OCI-LY3 (cell line): ENCODE measurements at regions not wholly inside any gene's neighbourhood (a gene's known extent, or its start where the extent isn't known, plus 50 kb on each side); places are given as distances from the start of the nearest gene placed in this dataset.

Experiments used
- H2AFZ ChIP-seq: fragments of 200-600, 300-600 bp; shearing (Covaris generic); 2 replicates; pipeline ENCODE4 v1.6.0; 2014; ENCODE audit warnings: antibody characterized with exemption, low read depth, low read length
- H3K27ac ChIP-seq: fragments of 200-600, 300-600 bp; sonication (generic); 2 replicates; pipeline ENCODE4 v1.5.1; 2014; ENCODE audit warnings: mild to moderate bottlenecking, low read length, moderate library complexity, mixed read lengths
- H3K27me3 ChIP-seq: fragments of 200-600, 300-600 bp; sonication (generic); 2 replicates; pipeline ENCODE4 v1.6.1; 2014; ENCODE audit warnings: low read depth, low read length, mixed read lengths
- H3K36me3 ChIP-seq: fragments of 200-600, 300-600 bp; sonication (generic); replicated peaks from 2 replicates; pipeline ENCODE3; 2014; ENCODE audit warnings: low read depth, low read length, mixed read lengths
- H3K4me1 ChIP-seq: fragments of 300-600, 200-600 bp; sonication (generic); 2 replicates; pipeline ENCODE4 v1.6.1; 2014; ENCODE audit warnings: low read length, mixed read lengths
- H3K4me2 ChIP-seq: fragments of 200-600, 300-600 bp; sonication (generic); 2 replicates; pipeline ENCODE4 v1.6.1; 2014; ENCODE audit warnings: low read length, mixed read lengths
- H3K4me3 ChIP-seq: fragments of 300-600, 200-600 bp; sonication (generic); 2 replicates; pipeline ENCODE4 v1.5.1; 2014; ENCODE audit warnings: antibody characterized with exemption, mild to moderate bottlenecking, low read length, moderate library complexity
- H3K79me2 ChIP-seq: fragments of 300-600, 200-600 bp; shearing (Covaris generic); 2 replicates; pipeline ENCODE4 v1.6.1; 2014; ENCODE audit warnings: mild to moderate bottlenecking, low read length, mixed read lengths
- H3K9ac ChIP-seq: fragments of 300-600, 200-600 bp; shearing (Covaris generic); 2 replicates; pipeline ENCODE4 v1.6.0; 2014; ENCODE audit warnings: mild to moderate bottlenecking, low read length, moderate library complexity
- H3K9me3 ChIP-seq: fragments of 200-600, 300-600 bp; shearing (Covaris generic); 2 replicates; pipeline ENCODE4 v1.6.1; 2014; ENCODE audit warnings: low read length, mixed read lengths; ENCODE audit not compliant: insufficient read depth
- H4K20me1 ChIP-seq: fragments of 200-600, 300-600 bp; sonication (generic); 2 replicates; pipeline ENCODE4 v1.6.1; 2016; ENCODE audit warnings: low read length, mixed read lengths; ENCODE audit not compliant: insufficient read depth
- EZH2phosphoT487 ChIP-seq: fragments of 200-600 bp; shearing (Covaris generic); IDR thresholded peaks from 2 replicates; pipeline ENCODE4 v1.6.1; 2018; ENCODE audit warnings: antibody characterized with exemption, mixed run types, low read depth
- TF ChIP-seq, protein P1 (sequence below): fragments of 200-600, 300-600 bp; sonication (generic); IDR thresholded peaks from 2 replicates; pipeline ENCODE4 v1.5.1; 2014; ENCODE audit warnings: antibody characterized with exemption, low read length, low read depth

DNA sequence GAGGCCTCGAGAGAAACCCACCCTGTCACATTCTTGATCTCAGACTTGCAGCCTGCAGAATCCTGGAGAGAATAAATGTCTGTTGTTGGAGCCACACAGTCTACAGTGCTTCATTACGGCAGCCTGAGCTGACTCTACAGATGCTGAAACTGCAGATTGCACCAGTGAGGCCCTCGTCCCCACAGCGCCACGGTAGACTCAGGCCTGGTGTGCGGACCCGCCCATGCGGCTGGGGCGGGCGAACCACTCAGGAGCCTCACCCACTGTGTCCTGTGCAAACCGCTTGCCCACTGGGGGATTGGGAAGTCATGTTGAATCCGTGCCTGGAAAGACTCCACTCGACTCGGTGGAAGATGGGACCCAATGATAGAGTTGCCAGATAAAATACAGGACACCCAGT is 125.2 kb upstream of the COPS8 start:
- Histone ChIP-seq H3K4me2 (no peak overlapping the region), H3K9ac (no peak overlapping the region), H3K27me3 (no peaks in the 10 kb centered on the region; the same call in 1 of the 2 replicates), H3K4me3 (no peak overlapping the region), H4K20me1 (no peaks in the 10 kb centered on the region), H3K36me3 (no peaks in the 10 kb centered on the region), H3K4me1 (no peaks in the 10 kb centered on the region), H3K79me2 (no peaks in the 10 kb centered on the region), H2AFZ (no peak overlapping the region), H3K27ac (no peak overlapping the region), H3K9me3 (no peaks in the 10 kb centered on the region)
- no peak for TF ChIP-seq EZH2phosphoT487
- TF ChIP-seq, protein P1, sequence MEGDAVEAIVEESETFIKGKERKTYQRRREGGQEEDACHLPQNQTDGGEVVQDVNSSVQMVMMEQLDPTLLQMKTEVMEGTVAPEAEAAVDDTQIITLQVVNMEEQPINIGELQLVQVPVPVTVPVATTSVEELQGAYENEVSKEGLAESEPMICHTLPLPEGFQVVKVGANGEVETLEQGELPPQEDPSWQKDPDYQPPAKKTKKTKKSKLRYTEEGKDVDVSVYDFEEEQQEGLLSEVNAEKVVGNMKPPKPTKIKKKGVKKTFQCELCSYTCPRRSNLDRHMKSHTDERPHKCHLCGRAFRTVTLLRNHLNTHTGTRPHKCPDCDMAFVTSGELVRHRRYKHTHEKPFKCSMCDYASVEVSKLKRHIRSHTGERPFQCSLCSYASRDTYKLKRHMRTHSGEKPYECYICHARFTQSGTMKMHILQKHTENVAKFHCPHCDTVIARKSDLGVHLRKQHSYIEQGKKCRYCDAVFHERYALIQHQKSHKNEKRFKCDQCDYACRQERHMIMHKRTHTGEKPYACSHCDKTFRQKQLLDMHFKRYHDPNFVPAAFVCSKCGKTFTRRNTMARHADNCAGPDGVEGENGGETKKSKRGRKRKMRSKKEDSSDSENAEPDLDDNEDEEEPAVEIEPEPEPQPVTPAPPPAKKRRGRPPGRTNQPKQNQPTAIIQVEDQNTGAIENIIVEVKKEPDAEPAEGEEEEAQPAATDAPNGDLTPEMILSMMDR, result no peak

- no peaks in the 10 kb centered on the region for H3K36me3 ChIP-seq
- no peak overlapping the region for H2AFZ ChIP-seq
- H3K9ac ChIP-seq, result no peak overlapping the region
- no peak overlapping the region for H3K27ac ChIP-seq
- H3K79me2 ChIP-seq, result no peaks in the 10 kb centered on the region
- no peaks in the 10 kb centered on the region for H3K27me3 ChIP-seq
- no peaks in the 10 kb centered on the region for H4K20me1 ChIP-seq
- no peak overlapping the region for H3K4me2 ChIP-seq
- H3K4me3 ChIP-seq, result no peak overlapping the region
- no peaks in the 10 kb centered on the region for H3K4me1 ChIP-seq
- no peak for TF ChIP-seq EZH2phosphoT487
- TF ChIP-seq, protein P1, result no peak
- H3K9me3 ChIP-seq, result no peaks in the 10 kb centered on the region
Observed at GRCh38 chr2:236962816-236963215, 122.9 kb upstream of the COPS8 start.

- no peak for TF ChIP-seq EZH2phosphoT487
- TF ChIP-seq, protein P1, result no peak
- Histone ChIP-seq H3K9me3 (no peaks in the 10 kb centered on the region), H3K36me3 (no peaks in the 10 kb centered on the region), H3K9ac (no peak overlapping the region), H3K4me2 (no peak overlapping the region), H4K20me1 (no peaks in the 10 kb centered on the region), H3K4me3 (no peak overlapping the region), H2AFZ (no peak overlapping the region), H3K27ac (no peak overlapping the region), H3K79me2 (no peaks in the 10 kb centered on the region), H3K4me1 (no peaks in the 10 kb centered on the region), H3K27me3 (no peaks in the 10 kb centered on the region)
Observed at GRCh38 chr2:236963631-236964182, 122.0 kb upstream of the COPS8 start.

- Histone ChIP-seq H3K27me3 (no peaks in the 10 kb centered on the region), H3K79me2 (no peaks in the 10 kb centered on the region), H3K4me2 (no peak overlapping the region), H3K4me3 (no peak overlapping the region), H3K4me1 (no peaks in the 10 kb centered on the region), H3K27ac (no peak overlapping the region), H3K36me3 (no peaks in the 10 kb centered on the region), H3K9me3 (no peaks in the 10 kb centered on the region), H2AFZ (no peak overlapping the region), H3K9ac (no peak overlapping the region), H4K20me1 (no peaks in the 10 kb centered on the region)
- TF ChIP-seq, protein P1, result no peak
- no peak for TF ChIP-seq EZH2phosphoT487
Observed at GRCh38 chr2:236964291-236964690, 121.4 kb upstream of the COPS8 start.
